ENCODE measurements at regions not wholly inside any gene's neighbourhood (a gene's known extent, or its start where the extent isn't known, plus 50 kb on each side); places are given as distances from the start of the nearest gene placed in this dataset.

DNA sequence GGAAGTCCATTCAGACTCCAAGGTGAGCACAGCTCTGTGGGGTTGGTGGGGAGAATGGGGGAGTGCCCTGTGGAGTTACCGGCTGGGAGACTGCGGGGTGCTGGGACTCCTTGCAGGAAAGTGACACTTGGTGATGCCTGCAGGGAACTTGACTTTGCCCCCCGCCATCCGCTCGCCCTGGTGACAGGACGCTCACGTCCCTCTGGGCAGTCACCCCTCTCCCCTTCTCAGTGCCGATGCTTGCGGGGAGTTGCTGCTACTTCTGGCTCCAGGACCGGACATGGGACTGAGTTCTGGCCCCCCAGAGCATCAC lies 209.5 kb upstream of the C1orf174 start:
- TF ChIP-seq L3MBTL2 (conservative IDR thresholded peaks at IDR 0.05) (no peak), ZNF384 (IDR thresholded peaks at IDR 0.05) (no peak), SUZ12 (IDR thresholded peaks at IDR 0.05) (no peak), SP1 (IDR thresholded peaks at IDR 0.05) (no peak), ELF4 (IDR thresholded peaks at IDR 0.05) (no peak), LEF1 (IDR thresholded peaks at IDR 0.05; ENCODE audit: borderline replicate concordance) (no peak), BHLHE40 (IDR thresholded peaks at IDR 0.05; ENCODE audit: borderline replicate concordance) (no peak), TARDBP (IDR thresholded peaks at IDR 0.05) (no peak), FOXK2 (IDR thresholded peaks at IDR 0.05) (no peak), HDGF (IDR thresholded peaks at IDR 0.05; ENCODE audit: borderline replicate concordance) (no peak), NFRKB (IDR thresholded peaks at IDR 0.05) (no peak)
